ENCODE measurements at regions not wholly inside any gene's neighbourhood (a gene's known extent, or its start where the extent isn't known, plus 50 kb on each side); places are given as distances from the start of the nearest gene placed in this dataset.

GRCh38 chr13:40309881-40310280, 356.6 kb downstream of the FOXO1 start:
- TF ChIP-seq POLR2A (IDR thresholded peaks at IDR 0.05; ENCODE audit: low read length), result no peak
- TF ChIP-seq GATA1 (IDR thresholded peaks at IDR 0.05; ENCODE audit: low read depth, low read length), result no peak

All from erythroblast (primary cell).